ENCODE measurements at regions not wholly inside any gene's neighbourhood (a gene's known extent, or its start where the extent isn't known, plus 50 kb on each side); places are given as distances from the start of the nearest gene placed in this dataset.

DNA sequence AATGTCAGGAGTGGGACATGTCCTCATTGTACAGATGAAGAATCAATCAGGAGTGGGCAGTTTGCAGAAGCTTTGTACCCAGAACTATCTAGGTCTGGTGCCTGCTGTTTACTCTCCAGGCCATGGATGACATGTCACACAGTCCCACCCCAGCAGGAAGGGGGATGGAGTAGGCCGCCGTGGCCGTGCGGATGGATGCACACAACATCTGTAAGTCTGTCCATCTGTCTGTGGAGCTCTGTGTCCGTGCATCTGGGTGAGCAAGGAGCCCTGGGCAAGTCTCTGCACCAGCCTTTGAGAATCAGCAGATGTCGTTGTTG is 311.5 kb upstream of the IRX4 start:
- TF ChIP-seq, protein P1, sequence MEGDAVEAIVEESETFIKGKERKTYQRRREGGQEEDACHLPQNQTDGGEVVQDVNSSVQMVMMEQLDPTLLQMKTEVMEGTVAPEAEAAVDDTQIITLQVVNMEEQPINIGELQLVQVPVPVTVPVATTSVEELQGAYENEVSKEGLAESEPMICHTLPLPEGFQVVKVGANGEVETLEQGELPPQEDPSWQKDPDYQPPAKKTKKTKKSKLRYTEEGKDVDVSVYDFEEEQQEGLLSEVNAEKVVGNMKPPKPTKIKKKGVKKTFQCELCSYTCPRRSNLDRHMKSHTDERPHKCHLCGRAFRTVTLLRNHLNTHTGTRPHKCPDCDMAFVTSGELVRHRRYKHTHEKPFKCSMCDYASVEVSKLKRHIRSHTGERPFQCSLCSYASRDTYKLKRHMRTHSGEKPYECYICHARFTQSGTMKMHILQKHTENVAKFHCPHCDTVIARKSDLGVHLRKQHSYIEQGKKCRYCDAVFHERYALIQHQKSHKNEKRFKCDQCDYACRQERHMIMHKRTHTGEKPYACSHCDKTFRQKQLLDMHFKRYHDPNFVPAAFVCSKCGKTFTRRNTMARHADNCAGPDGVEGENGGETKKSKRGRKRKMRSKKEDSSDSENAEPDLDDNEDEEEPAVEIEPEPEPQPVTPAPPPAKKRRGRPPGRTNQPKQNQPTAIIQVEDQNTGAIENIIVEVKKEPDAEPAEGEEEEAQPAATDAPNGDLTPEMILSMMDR (IDR thresholded peaks at IDR 0.05; ENCODE audit: extremely low read depth in 1 of 2, insufficient read depth in 1 of 2, low read depth in 1 of 2, low read length in 2 of 2), result no peak
- TF ChIP-seq, protein P2, sequence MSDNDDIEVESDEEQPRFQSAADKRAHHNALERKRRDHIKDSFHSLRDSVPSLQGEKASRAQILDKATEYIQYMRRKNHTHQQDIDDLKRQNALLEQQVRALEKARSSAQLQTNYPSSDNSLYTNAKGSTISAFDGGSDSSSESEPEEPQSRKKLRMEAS (IDR thresholded peaks at IDR 0.05; ENCODE audit: insufficient read depth, insufficient read length), result no peak
- TF ChIP-seq POLR2AphosphoS5 (IDR thresholded peaks at IDR 0.05; ENCODE audit: insufficient read depth, low read depth, low read length) (no peak), POLR2A (IDR thresholded peaks at IDR 0.05; ENCODE audit: low read depth, low read length) (no peak), EZH2 (IDR thresholded peaks at IDR 0.05; ENCODE audit: borderline replicate concordance, low read depth, low read length, severe bottlenecking) (no peak)

Data from endothelial cell of umbilical vein (primary cell).